HG03095 (cell line): ENCODE measurements at regions not wholly inside any gene's neighbourhood (a gene's known extent, or its start where the extent isn't known, plus 50 kb on each side); places are given as distances from the start of the nearest gene placed in this dataset.
A peak's percentile ranks its signal among the peaks of the same experiment; 100 is the strongest.
"Not testable (repeated sequence)": the region's sequence is repeated elsewhere in the genome, so short reads cannot be mapped to it uniquely, and the experiment has no call there.

Source experiments
- ATAC-seq: cut with Tn5 transposase; IDR thresholded peaks from one replicate; pipeline ENCODE4 v1.9.1; 2021; ENCODE audit warnings: moderate library complexity; ENCODE audit not compliant: unreplicated experiment

GRCh38 chr10:62492870-62493180 lies 118.7 kb downstream of the ZNF365 start:
- ATAC-seq: no peak

GRCh38 chr10:62496925-62497324 lies 122.8 kb downstream of the ZNF365 start:
- ATAC-seq: no peak

- no peak for ATAC-seq
Observed at GRCh38 chr10:62498271-62498670, 124.1 kb downstream of the ZNF365 start.

- ATAC-seq: not testable (repeated sequence)
Observed at GRCh38 chr10:62500116-62500515, 125.9 kb downstream of the ZNF365 start.

GRCh38 chr10:62501547-62501946 lies 127.4 kb downstream of the ZNF365 start:
- ATAC-seq: no peak

- no peak for ATAC-seq
Observed at GRCh38 chr10:62502995-62503613, 128.9 kb downstream of the ZNF365 start.

- no peak for ATAC-seq
Observed at GRCh38 chr10:62503872-62504271, 129.7 kb downstream of the ZNF365 start.

GRCh38 chr10:62506371-62506770 lies 132.2 kb downstream of the ZNF365 start:
- ATAC-seq: no peak

GRCh38 chr10:62511238-62511637 lies 137.1 kb downstream of the ZNF365 start:
- ATAC-seq: peak; percentile 10

- peak; percentile 87 for ATAC-seq
Observed at GRCh38 chr10:62511656-62512055, 137.5 kb downstream of the ZNF365 start.

- no peak for ATAC-seq
Observed at GRCh38 chr10:62512732-62513475, 138.7 kb downstream of the ZNF365 start.

- no peak for ATAC-seq
Observed at GRCh38 chr10:62514079-62514693, 140.0 kb downstream of the ZNF365 start.

GRCh38 chr10:62517252-62517651 lies 143.1 kb downstream of the ZNF365 start:
- no peak for ATAC-seq

GRCh38 chr10:62527019-62527827 lies 153.1 kb downstream of the ZNF365 start:
- ATAC-seq: peak; percentile 51

- peak; percentile 91 for ATAC-seq
Observed at GRCh38 chr10:62528441-62528840, 154.3 kb downstream of the ZNF365 start.

- ATAC-seq: no peak
Observed at GRCh38 chr10:62529396-62529795, 155.2 kb downstream of the ZNF365 start.

- no peak for ATAC-seq
Observed at GRCh38 chr10:62534031-62534430, 159.9 kb downstream of the ZNF365 start.

- no peak for ATAC-seq
Observed at GRCh38 chr10:62538606-62539005, 164.4 kb downstream of the ZNF365 start.

- ATAC-seq: no peak
Observed at GRCh38 chr10:62540389-62540788, 166.2 kb downstream of the ZNF365 start.

- no peak for ATAC-seq
Observed at GRCh38 chr10:62541811-62542210, 167.6 kb downstream of the ZNF365 start.

- ATAC-seq: no peak
Observed at GRCh38 chr10:62543571-62544355, 169.6 kb downstream of the ZNF365 start.
